HepG2 (cell line): ENCODE measurements at regions not wholly inside any gene's neighbourhood (a gene's known extent, or its start where the extent isn't known, plus 50 kb on each side); places are given as distances from the start of the nearest gene placed in this dataset.

Source experiments
- ATAC-seq: fragments of 200-7000 bp; cut with Tn5 transposase; 3 replicates; pipeline ENCODE4 v1.9.1; 2020; ENCODE audit warnings: mild to moderate bottlenecking, moderate library complexity
- BruUV-seq: library from RNA; stranded (reverse); fragments of 400-500 nt; replicated peaks from 2 replicates; lab custom pipeline; 2021; lab: Mats Ljungman, UMichigan
- CTCF ChIA-PET: fragments of 300-600 bp; formaldehyde crosslinking; extraction: SDS; loops from one replicate; lab custom pipeline; 2021; ENCODE audit warnings: low total read pairs, inconsistent platforms, low intra/inter-chr PET ratio; lab: Yijun Ruan, JAX
- POLR2A ChIA-PET: fragments of 350-600 bp; sonication (Branson Sonifier 250); formaldehyde crosslinking; loops from one replicate; lab custom pipeline; 2020; ENCODE audit warnings: antibody characterized with exemption, inconsistent platforms; lab: Yijun Ruan, JAX
- DNase-seq: peaks from one replicate; pipeline ENCODE4 v3.0.0-alpha.2; 2015; ENCODE audit warnings: low spot score
- FAIRE-seq: peaks from 3 replicates; lab custom pipeline; 2011; peaks lifted over from hg19 to GRCh38; lab: Jason Lieb, UNC
- H2AFZ ChIP-seq: one replicate; pipeline ENCODE4 v1.6.1; 2011; ENCODE audit warnings: low read length, inconsistent platforms
- H3K27ac ChIP-seq: fragments of 300-600 bp; 3 replicates; pipeline ENCODE4 v1.8.0; 2011; ENCODE audit warnings: mixed run types, mild to moderate bottlenecking, mixed read lengths, low read length, inconsistent platforms; ENCODE audit not compliant: insufficient read depth; ENCODE audit errors: extremely low read length
- H3K27me3 ChIP-seq, 2 experiments: fragments of 200-600 bp in 1 of 2; 2 replicates in 1 of 2; 3 replicates in 1 of 2; pipeline versions ENCODE4 v1.6.0 to v1.8.0; 2011; ENCODE audit warnings: low read length in 2 of 2, mild to moderate bottlenecking in 2 of 2, moderate library complexity in 2 of 2, inconsistent platforms in 1 of 2; ENCODE audit not compliant: insufficient read depth in 2 of 2, control insufficient read depth in 1 of 2
- H3K36me3 ChIP-seq, 2 experiments: fragments of 200-600 bp in 1 of 2; replicated peaks in 1 of 2; 2 replicates in 1 of 2; 3 replicates in 1 of 2; pipeline versions ENCODE4 v1.5.1 to v1.8.0; 2011; ENCODE audit warnings: low read length in 2 of 2, inconsistent platforms in 1 of 2; ENCODE audit not compliant: insufficient read depth in 2 of 2, control insufficient read depth in 1 of 2
- H3K4me1 ChIP-seq: 2 replicates; pipeline ENCODE4 v1.5.1; 2012; ENCODE audit warnings: low read length, inconsistent platforms; ENCODE audit not compliant: insufficient read depth
- H3K4me2 ChIP-seq: 2 replicates; pipeline ENCODE4 v1.6.0; 2011; ENCODE audit warnings: low read depth, low read length, inconsistent platforms
- H3K4me3 ChIP-seq, 3 experiments: fragments of 200-600 bp in 1 of 3; sonication (generic), shearing (Covaris generic) in 1 of 3; replicated peaks in 1 of 3; 2 replicates each; pipeline ENCODE4 v1.5.1; 2011 to 2016; ENCODE audit warnings: low read length in 3 of 3, inconsistent platforms in 2 of 3, low read depth in 2 of 3, mild to moderate bottlenecking in 2 of 3, control low read depth in 1 of 3, mixed read lengths in 1 of 3; ENCODE audit not compliant: insufficient read depth in 1 of 3
- H3K79me2 ChIP-seq: one replicate; pipeline ENCODE4 v1.6.1; 2011; ENCODE audit warnings: low read length, inconsistent platforms; ENCODE audit not compliant: insufficient read depth
- H3K9ac ChIP-seq: 2 replicates; pipeline ENCODE4 v1.6.0; 2011; ENCODE audit warnings: mild to moderate bottlenecking, low read depth, low read length, inconsistent platforms; ENCODE audit not compliant: insufficient read depth
- H3K9me3 ChIP-seq: 2 replicates; pipeline ENCODE4 v1.5.1; 2012; ENCODE audit warnings: mild to moderate bottlenecking, low read length
- H4K20me1 ChIP-seq: 2 replicates; pipeline ENCODE4 v1.6.0; 2011; ENCODE audit warnings: inconsistent platforms, mild to moderate bottlenecking, low read length, moderate library complexity; ENCODE audit not compliant: insufficient read depth
- ADNP ChIP-seq: sonication (generic); formaldehyde crosslinking; IDR thresholded peaks from 2 replicates; pipeline ENCODE4 v1.4.0; 2020; ENCODE audit warnings: missing genetic modification reagents
- DNMT3B ChIP-seq: conservative IDR thresholded peaks from 2 replicates; pipeline ENCODE4 v1.6.1; 2016; ENCODE audit warnings: missing biosample characterization, control low read depth
- GMEB1 ChIP-seq: sonication (generic); formaldehyde crosslinking; IDR thresholded peaks from 2 replicates; pipeline ENCODE4 v1.5.1; 2020; ENCODE audit warnings: missing genetic modification reagents, mild to moderate bottlenecking, borderline replicate concordance
- RNF2 ChIP-seq: fragments of 450-650 bp; conservative IDR thresholded peaks from 2 replicates; pipeline ENCODE4 v1.6.1; 2016; ENCODE audit warnings: low read depth
- SP140L ChIP-seq: sonication (generic); formaldehyde crosslinking; IDR thresholded peaks from 2 replicates; pipeline ENCODE4 v1.4.0; 2020; ENCODE audit warnings: missing genetic modification reagents, borderline replicate concordance
- ZFYVE20 ChIP-seq: sonication (generic); formaldehyde crosslinking; IDR thresholded peaks from 2 replicates; pipeline ENCODE4 v1.8.0; 2023; ENCODE audit warnings: low read depth, mild to moderate bottlenecking, moderate library complexity, missing genetic modification reagents, borderline replicate concordance
- ZNF558 ChIP-seq: sonication (generic); formaldehyde crosslinking; IDR thresholded peaks from 2 replicates; pipeline ENCODE4 v1.9.0; 2022; ENCODE audit warnings: mild to moderate bottlenecking, missing genetic modification reagents, borderline replicate concordance
- ZNF83 ChIP-seq: sonication (generic); formaldehyde crosslinking; IDR thresholded peaks from 2 replicates; pipeline ENCODE4 v1.4.0; 2020; ENCODE audit warnings: missing genetic modification reagents, mild to moderate bottlenecking, borderline replicate concordance
- WGBS: methylation state at CpG from one replicate; pipeline ENCODE4 v1.1.6; 2017; ENCODE audit warnings: low lambda C conversion rate; 5-methylcytosine and 5-hydroxymethylcytosine counted together
- in situ Hi-C: cut with HindIII; loops from 2 replicates; pipeline ENCODE4 v1.10.0; 2017; ENCODE audit warnings: low pct_unique_long_range_greater_than_20kb; ENCODE audit not compliant: extremely low pct_ligation_motif_present
- intact Hi-C: fragments of 100-400 bp; cut with micrococcal nuclease; formaldehyde crosslinking; loops from one replicate; pipeline ENCODE4 v1.10.0; 2022; ENCODE audit not compliant: unreplicated experiment

GRCh38 chr6:159606786-159607185 is 86.3 kb downstream of the SOD2 start:
- no peak overlapping the region for H3K9ac ChIP-seq
- ATAC-seq (no peak), DNase-seq (no peak), FAIRE-seq (no peak)
- intact Hi-C loops (no loop called here), in situ Hi-C loops (loop anchor here (25.0 kb wide), 1 partner anchor 394 kb away; no protein-coding TSS in a partner anchor)
- H3K4me2 ChIP-seq, result no peak overlapping the region
- no peaks in the 10 kb centered on the region for H3K4me1 ChIP-seq
- no peaks in the 10 kb centered on the region for H3K9me3 ChIP-seq
- no peak overlapping the region for H3K4me3 ChIP-seq
- no peak overlapping the region for H2AFZ ChIP-seq
- CTCF ChIA-PET, result no interaction called here
- no peaks in the 10 kb centered on the region for H3K79me2 ChIP-seq
- 2% methylated on average over 2 of the region's 2 CpGs for WGBS
- no peak overlapping the region for H3K27ac ChIP-seq
- no peak for TF ChIP-seq DNMT3B (CRISPR knock-in tag)
- TF ChIP-seq ZFYVE20 (CRISPR knock-in tag), result no peak
- no peak for TF ChIP-seq SP140L (CRISPR knock-in tag)
- no peak for TF ChIP-seq ZNF558 (CRISPR knock-in tag)
- TF ChIP-seq ZNF83 (CRISPR knock-in tag), result no peak
- TF ChIP-seq RNF2, result no peak
- no peak for TF ChIP-seq ADNP
- TF ChIP-seq GMEB1 (CRISPR knock-in tag), result no peak
- peaks cover 3 to 22% of the 10 kb centered on the region in 2 experiments; a peak in 3 of 5 replicates for H3K27me3 ChIP-seq
- no TSS peak for BruUV-seq
- no peaks in the 10 kb centered on the region for H4K20me1 ChIP-seq
- POLR2A ChIA-PET, result no interaction called here
- H3K36me3 ChIP-seq, result no peaks in the 10 kb centered on the region
